ENCODE measurements at regions not wholly inside any gene's neighbourhood (a gene's known extent, or its start where the extent isn't known, plus 50 kb on each side); places are given as distances from the start of the nearest gene placed in this dataset.

- ATAC-seq (ENCODE audit: low read depth) (no peak), DNase-seq (no peak)
- Histone ChIP-seq H3K79me1 (ENCODE audit: low read depth in 1 of 2, low read length in 2 of 2) (no peaks in the 10 kb centered on the region), H3K9me3 (ENCODE audit: control insufficient read depth, insufficient read depth, low read length) (peaks cover 29% of the 10 kb centered on the region), H2AFZ (replicated peaks; ENCODE audit: low read length, poor library complexity) (no peak overlapping the region), H3K27me3 (ENCODE audit: control insufficient read depth, insufficient read depth, low read length) (no peaks in the 10 kb centered on the region), H3K27ac (ENCODE audit: insufficient read depth, low read length) (no peak overlapping the region), H3K9me1 (ENCODE audit: insufficient read depth, low read length) (no peaks in the 10 kb centered on the region), H2AK9ac (replicated peaks; ENCODE audit: low read depth, low read length, poor library complexity) (no peak overlapping the region), H3K23ac (ENCODE audit: low read depth, low read length) (no peak overlapping the region), H3K4me1 (ENCODE audit: control insufficient read depth, insufficient read depth, low read length) (no peaks in the 10 kb centered on the region), H4K8ac (ENCODE audit: low read depth in 2 of 2, low read length in 2 of 2) (no peak overlapping the region), H4K91ac (ENCODE audit: insufficient read depth, low read depth, low read length) (no peak overlapping the region), H3K14ac (replicated peaks; ENCODE audit: low read depth, low read length) (no peak overlapping the region), H3K36me3 (ENCODE audit: control insufficient read depth, insufficient read depth, low read length) (no peaks in the 10 kb centered on the region), H2BK120ac (ENCODE audit: low read depth, low read length) (no peak overlapping the region), H3K4ac (ENCODE audit: low read depth, low read length) (no peak overlapping the region), H4K5ac (ENCODE audit: low read depth, low read length) (no peak overlapping the region), H3K4me2 (ENCODE audit: low read depth, low read length) (no peak overlapping the region), H2AK5ac (ENCODE audit: low read depth, low read length) (no peak overlapping the region), H3K18ac (ENCODE audit: low read depth, low read length) (no peak overlapping the region), H2BK20ac (ENCODE audit: low read depth, low read length) (no peak overlapping the region), H2BK5ac (ENCODE audit: low read depth, low read length, poor library complexity, severe bottlenecking) (no peak overlapping the region), H2BK15ac (ENCODE audit: low read depth, low read length) (no peak overlapping the region), H3K56ac (ENCODE audit: extremely low read depth, insufficient read depth, low read length) (no peak overlapping the region), H3K4me3 (ENCODE audit: insufficient read depth, low read depth, low read length) (no peak overlapping the region), H4K20me1 (ENCODE audit: insufficient read depth, low read length) (no peaks in the 10 kb centered on the region), H3K9ac (ENCODE audit: low read depth, low read length) (no peak overlapping the region)
- TF ChIP-seq RAD21 (IDR thresholded peaks at IDR 0.05; ENCODE audit: low read length) (no peak), BHLHE40 (IDR thresholded peaks at IDR 0.05; ENCODE audit: low read depth, low read length) (no peak), USF2 (IDR thresholded peaks at IDR 0.05; ENCODE audit: low read depth, low read length) (no peak), POLR2A (IDR thresholded peaks at IDR 0.05; ENCODE audit: low read depth, low read length) (no peak), FOS (IDR thresholded peaks at IDR 0.05; ENCODE audit: low read depth, low read length) (no peak), NFE2L2 (IDR thresholded peaks at IDR 0.05; ENCODE audit: low read depth, low read length) (no peak), ELK1 (IDR thresholded peaks at IDR 0.05; ENCODE audit: borderline replicate concordance, low read depth, low read length) (no peak)
- ChIA-PET CTCF (no interaction called here), POLR2A (ENCODE audit: unreplicated experiment) (no interaction called here)
- in situ Hi-C loops (cut with MboI; ENCODE audit: low sequenced_read_pairs) (no loop called here), intact Hi-C loops (cut with micrococcal nuclease) (no loop called here), dilution Hi-C loops (cut with HindIII; ENCODE audit: low sequenced_read_pairs, unreplicated experiment) (no loop called here)
- no CpG with 5 or more reads among the region's 5 CpGs for WGBS, 2 experiments (ENCODE audit: extremely low coverage in 2 of 2, insufficient read length in 1 of 2)
- no TSS peak for BruUV-seq (replicated peaks)
Observed at GRCh38 chr10:1860351-1860750, 123.0 kb upstream of the ADARB2 start.
